Fibroblast of lung (primary cell): ENCODE measurements at regions not wholly inside any gene's neighbourhood (a gene's known extent, or its start where the extent isn't known, plus 50 kb on each side); places are given as distances from the start of the nearest gene placed in this dataset.

Experiments
- DNase-seq, 2 donors: peaks; one replicate each; pipeline versions ENCODE4 v3.0.0 to v3.0.0-alpha.2; 2010; ENCODE audit warnings: low read depth in 2 of 2
- H2AFZ ChIP-seq: 2 replicates; pipeline ENCODE4 v1.5.1; 2012; ENCODE audit warnings: low read length, control low read depth, inconsistent platforms
- H3K27ac ChIP-seq: 2 replicates; pipeline ENCODE4 v1.5.1; 2011; ENCODE audit warnings: low read length, control low read depth; ENCODE audit not compliant: insufficient read depth
- H3K27me3 ChIP-seq: 2 replicates; pipeline ENCODE4 v1.5.1; 2011; ENCODE audit warnings: mild to moderate bottlenecking, low read length; ENCODE audit not compliant: control insufficient read depth, insufficient read depth
- H3K36me3 ChIP-seq: 2 replicates; pipeline ENCODE4 v1.5.1; 2011; ENCODE audit warnings: low read length; ENCODE audit not compliant: control insufficient read depth, insufficient read depth
- H3K4me1 ChIP-seq: 2 replicates; pipeline ENCODE4 v1.5.1; 2011; ENCODE audit warnings: low read length; ENCODE audit not compliant: control insufficient read depth, insufficient read depth; ENCODE audit errors: extremely low read depth
- H3K4me2 ChIP-seq: 2 replicates; pipeline ENCODE4 v1.5.1; 2011; ENCODE audit warnings: low read length, control low read depth; ENCODE audit not compliant: insufficient read depth; ENCODE audit errors: extremely low read depth
- H3K4me3 ChIP-seq, 4 experiments: fragments of 200-600 bp in 1 of 4; sonication (generic) in 1 of 4; replicated peaks in 1 of 4; 2 replicates each; pipeline ENCODE4 v1.5.1; 2011 to 2016; ENCODE audit warnings: low read length in 4 of 4, low read depth in 3 of 4, mild to moderate bottlenecking in 3 of 4, control low read depth in 2 of 4, inconsistent platforms in 1 of 4, mixed read lengths in 1 of 4; ENCODE audit not compliant: insufficient read depth in 1 of 4; ENCODE audit errors: control extremely low read depth in 1 of 4
- H3K79me2 ChIP-seq: 2 replicates; pipeline ENCODE4 v1.5.1; 2012; ENCODE audit warnings: mild to moderate bottlenecking, low read length, inconsistent platforms; ENCODE audit not compliant: control insufficient read depth, insufficient read depth
- H3K9ac ChIP-seq: 2 replicates; pipeline ENCODE4 v1.5.1; 2011; ENCODE audit warnings: mild to moderate bottlenecking, low read length, control low read depth; ENCODE audit not compliant: insufficient read depth
- H3K9me3 ChIP-seq: 2 replicates; pipeline ENCODE4 v1.5.1; 2012; ENCODE audit warnings: low read depth, low read length; ENCODE audit not compliant: control insufficient read depth, insufficient read depth
- H4K20me1 ChIP-seq: 2 replicates; pipeline ENCODE4 v1.5.1; 2011; ENCODE audit warnings: low read length; ENCODE audit not compliant: control insufficient read depth, insufficient read depth; ENCODE audit errors: extremely low read depth
- CTCF ChIP-seq, 2 donors: IDR thresholded peaks in 1 of 2; conservative IDR thresholded peaks in 1 of 2; 1 replicate in 1 of 2; 2 replicates in 1 of 2; pipeline ENCODE4 v1.5.1; 2011 to 2012; ENCODE audit warnings: low read length in 2 of 2, control low read depth in 1 of 2, inconsistent platforms in 1 of 2, low read depth in 1 of 2, mild to moderate bottlenecking in 1 of 2
- EZH2 ChIP-seq: IDR thresholded peaks from 2 replicates; pipeline ENCODE4 v1.5.1; 2012; ENCODE audit warnings: low read length, control low read depth, mild to moderate bottlenecking; ENCODE audit errors: missing control alignments

GRCh38 chr6:132893772-132894490, 79.6 kb downstream of the RPS12 start:
- H2AFZ ChIP-seq: no peak overlapping the region
- no peak overlapping the region for H3K9ac ChIP-seq
- no peak for DNase-seq
- H3K4me1 ChIP-seq: no peaks in the 10 kb centered on the region
- no peak overlapping the region for H3K4me3 ChIP-seq
- H3K9me3 ChIP-seq: no peaks in the 10 kb centered on the region
- no peak overlapping the region for H3K4me2 ChIP-seq
- no peak overlapping the region for H3K27ac ChIP-seq
- no peaks in the 10 kb centered on the region for H4K20me1 ChIP-seq
- no peaks in the 10 kb centered on the region for H3K79me2 ChIP-seq
- no peaks in the 10 kb centered on the region for H3K27me3 ChIP-seq
- H3K36me3 ChIP-seq: no peaks in the 10 kb centered on the region
- TF ChIP-seq CTCF (conservative IDR thresholded peaks at IDR 0.05 in 1 of 2, IDR thresholded peaks at IDR 0.05 in 1 of 2; ENCODE audit: low read depth in 1 of 2, low read length in 2 of 2) (no peak), EZH2 (no peak)

DNA sequence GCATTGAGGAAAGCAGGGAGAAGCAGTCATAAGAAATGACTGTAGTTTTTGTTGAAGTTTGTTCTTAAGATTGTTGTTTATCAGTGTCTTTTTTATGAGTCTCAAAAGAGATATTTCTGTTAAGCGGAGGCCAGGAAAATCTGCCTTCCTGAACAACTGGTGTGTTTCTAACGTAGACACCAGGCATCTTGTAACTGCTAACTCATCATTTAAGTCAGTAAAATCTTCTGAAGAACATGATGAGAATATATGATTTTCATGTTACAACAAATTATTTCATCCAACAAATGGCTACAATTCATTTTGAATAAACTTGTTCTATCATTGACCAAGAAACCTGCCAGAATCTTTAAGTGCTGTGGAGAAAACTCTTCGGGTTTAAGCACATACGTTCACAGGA, 84.0 kb downstream of the RPS12 start:
- H3K79me2 ChIP-seq: no peaks in the 10 kb centered on the region
- no peaks in the 10 kb centered on the region for H4K20me1 ChIP-seq
- no peak for DNase-seq
- no peaks in the 10 kb centered on the region for H3K27me3 ChIP-seq
- H3K4me3 ChIP-seq: no peak overlapping the region
- H2AFZ ChIP-seq: no peak overlapping the region
- H3K4me2 ChIP-seq: no peak overlapping the region
- no peak overlapping the region for H3K27ac ChIP-seq
- TF ChIP-seq EZH2 (no peak), CTCF (conservative IDR thresholded peaks at IDR 0.05 in 1 of 2, IDR thresholded peaks at IDR 0.05 in 1 of 2; ENCODE audit: low read depth in 1 of 2, low read length in 2 of 2) (no peak)
- no peak overlapping the region for H3K9ac ChIP-seq
- H3K36me3 ChIP-seq: no peaks in the 10 kb centered on the region
- no peaks in the 10 kb centered on the region for H3K9me3 ChIP-seq
- H3K4me1 ChIP-seq: no peaks in the 10 kb centered on the region

DNA sequence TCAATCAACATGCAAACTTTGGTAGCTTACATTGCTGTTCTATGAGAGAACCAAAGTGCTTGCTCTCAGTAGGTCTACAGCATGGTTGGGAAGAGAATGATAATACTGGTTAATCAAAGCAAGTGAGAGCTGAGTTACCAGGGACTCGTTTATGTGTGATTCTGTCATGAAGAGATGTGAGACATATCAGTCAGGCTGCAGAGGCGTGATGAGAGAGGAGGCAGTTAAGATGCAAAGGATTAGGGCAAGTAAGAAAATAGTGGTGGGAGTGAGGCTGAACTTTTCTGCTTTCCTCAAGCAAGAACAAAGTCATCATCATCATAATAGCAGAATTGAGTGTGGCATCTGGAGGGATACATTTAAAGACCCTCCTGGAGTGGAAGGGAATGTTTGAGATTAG, 86.5 kb downstream of the RPS12 start:
- no peak overlapping the region for H3K27ac ChIP-seq
- no peaks in the 10 kb centered on the region for H4K20me1 ChIP-seq
- H3K36me3 ChIP-seq: no peaks in the 10 kb centered on the region
- DNase-seq: no peak
- no peak overlapping the region for H3K9ac ChIP-seq
- H3K27me3 ChIP-seq: no peaks in the 10 kb centered on the region
- no peaks in the 10 kb centered on the region for H3K9me3 ChIP-seq
- H3K79me2 ChIP-seq: no peaks in the 10 kb centered on the region
- no peaks in the 10 kb centered on the region for H3K4me1 ChIP-seq
- no peak overlapping the region for H3K4me3 ChIP-seq
- TF ChIP-seq CTCF (conservative IDR thresholded peaks at IDR 0.05 in 1 of 2, IDR thresholded peaks at IDR 0.05 in 1 of 2; ENCODE audit: low read depth in 1 of 2, low read length in 2 of 2): no peak
- TF ChIP-seq EZH2: no peak
- H2AFZ ChIP-seq: no peak overlapping the region
- no peak overlapping the region for H3K4me2 ChIP-seq
